ENCODE measurements at regions not wholly inside any gene's neighbourhood (a gene's known extent, or its start where the extent isn't known, plus 50 kb on each side); places are given as distances from the start of the nearest gene placed in this dataset.
"Not testable (repeated sequence)": the region's sequence is repeated elsewhere in the genome, so short reads cannot be mapped to it uniquely, and the experiment has no call there.

GRCh38 chr2:91659189-91659916 is 2967.9 kb downstream of the RPIA start:
- TF ChIP-seq, protein P1, sequence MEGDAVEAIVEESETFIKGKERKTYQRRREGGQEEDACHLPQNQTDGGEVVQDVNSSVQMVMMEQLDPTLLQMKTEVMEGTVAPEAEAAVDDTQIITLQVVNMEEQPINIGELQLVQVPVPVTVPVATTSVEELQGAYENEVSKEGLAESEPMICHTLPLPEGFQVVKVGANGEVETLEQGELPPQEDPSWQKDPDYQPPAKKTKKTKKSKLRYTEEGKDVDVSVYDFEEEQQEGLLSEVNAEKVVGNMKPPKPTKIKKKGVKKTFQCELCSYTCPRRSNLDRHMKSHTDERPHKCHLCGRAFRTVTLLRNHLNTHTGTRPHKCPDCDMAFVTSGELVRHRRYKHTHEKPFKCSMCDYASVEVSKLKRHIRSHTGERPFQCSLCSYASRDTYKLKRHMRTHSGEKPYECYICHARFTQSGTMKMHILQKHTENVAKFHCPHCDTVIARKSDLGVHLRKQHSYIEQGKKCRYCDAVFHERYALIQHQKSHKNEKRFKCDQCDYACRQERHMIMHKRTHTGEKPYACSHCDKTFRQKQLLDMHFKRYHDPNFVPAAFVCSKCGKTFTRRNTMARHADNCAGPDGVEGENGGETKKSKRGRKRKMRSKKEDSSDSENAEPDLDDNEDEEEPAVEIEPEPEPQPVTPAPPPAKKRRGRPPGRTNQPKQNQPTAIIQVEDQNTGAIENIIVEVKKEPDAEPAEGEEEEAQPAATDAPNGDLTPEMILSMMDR (conservative IDR thresholded peaks at IDR 0.05 in 1 of 2, IDR thresholded peaks at IDR 0.05 in 1 of 2; ENCODE audit: extremely low read depth in 1 of 2, insufficient read depth in 1 of 2, low read depth in 1 of 2, low read length in 2 of 2) = not testable (repeated sequence)
- TF ChIP-seq EZH2 (IDR thresholded peaks at IDR 0.05; ENCODE audit: borderline replicate concordance, low read length) = not testable (repeated sequence)

Measured in mammary epithelial cell (primary cell).